ENCODE measurements at regions not wholly inside any gene's neighbourhood (a gene's known extent, or its start where the extent isn't known, plus 50 kb on each side); places are given as distances from the start of the nearest gene placed in this dataset.

DNA sequence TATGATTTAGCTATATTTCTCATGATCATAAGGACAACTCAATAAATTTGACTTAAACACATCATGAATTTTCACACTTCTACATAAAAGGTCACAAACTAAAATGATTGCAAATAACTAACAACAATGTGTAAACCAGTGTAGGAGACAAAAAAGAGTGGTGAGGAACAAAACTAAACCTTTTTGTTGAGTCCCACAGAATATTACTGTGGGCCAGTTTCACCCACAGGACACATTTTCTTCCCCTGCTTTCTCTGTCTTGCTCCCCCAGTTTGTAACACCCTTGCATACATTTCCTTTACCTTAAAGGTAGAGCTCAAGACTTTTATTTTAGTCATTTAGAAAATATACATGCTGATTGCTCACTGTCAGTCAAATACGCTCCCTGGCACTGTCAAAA is 130.9 kb upstream of the GOLGA6L6 start:
- TF ChIP-seq, protein P1, sequence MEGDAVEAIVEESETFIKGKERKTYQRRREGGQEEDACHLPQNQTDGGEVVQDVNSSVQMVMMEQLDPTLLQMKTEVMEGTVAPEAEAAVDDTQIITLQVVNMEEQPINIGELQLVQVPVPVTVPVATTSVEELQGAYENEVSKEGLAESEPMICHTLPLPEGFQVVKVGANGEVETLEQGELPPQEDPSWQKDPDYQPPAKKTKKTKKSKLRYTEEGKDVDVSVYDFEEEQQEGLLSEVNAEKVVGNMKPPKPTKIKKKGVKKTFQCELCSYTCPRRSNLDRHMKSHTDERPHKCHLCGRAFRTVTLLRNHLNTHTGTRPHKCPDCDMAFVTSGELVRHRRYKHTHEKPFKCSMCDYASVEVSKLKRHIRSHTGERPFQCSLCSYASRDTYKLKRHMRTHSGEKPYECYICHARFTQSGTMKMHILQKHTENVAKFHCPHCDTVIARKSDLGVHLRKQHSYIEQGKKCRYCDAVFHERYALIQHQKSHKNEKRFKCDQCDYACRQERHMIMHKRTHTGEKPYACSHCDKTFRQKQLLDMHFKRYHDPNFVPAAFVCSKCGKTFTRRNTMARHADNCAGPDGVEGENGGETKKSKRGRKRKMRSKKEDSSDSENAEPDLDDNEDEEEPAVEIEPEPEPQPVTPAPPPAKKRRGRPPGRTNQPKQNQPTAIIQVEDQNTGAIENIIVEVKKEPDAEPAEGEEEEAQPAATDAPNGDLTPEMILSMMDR (IDR thresholded peaks at IDR 0.05), result no peak
- TF ChIP-seq POLR2A (IDR thresholded peaks at IDR 0.05), result no peak
